Thyroid gland (tissue), 4 donors: ENCODE measurements at regions not wholly inside any gene's neighbourhood (a gene's known extent, or its start where the extent isn't known, plus 50 kb on each side); places are given as distances from the start of the nearest gene placed in this dataset.
"Not testable (repeated sequence)": the region's sequence is repeated elsewhere in the genome, so short reads cannot be mapped to it uniquely, and the experiment has no call there.

Experiments used
- POLR2A ChIP-seq, 2 donors: fragments of 450-650 bp; IDR thresholded peaks; one replicate each; pipeline ENCODE4 v1.6.1; 2017; ENCODE audit warnings: antibody characterized with exemption in 2 of 2, mild to moderate bottlenecking in 2 of 2, moderate library complexity in 1 of 2
- TF ChIP-seq, protein P1 (sequence below), 6 experiments: fragments of 200-600 bp in 3 of 6; fragments of 450-650 bp in 3 of 6; sonication (generic) in 3 of 6; IDR thresholded peaks; one replicate each; pipeline ENCODE4 v1.5.1; 2016 to 2019; ENCODE audit warnings: antibody characterized with exemption in 6 of 6, mild to moderate bottlenecking in 2 of 6, inconsistent platforms in 1 of 6, moderate library complexity in 1 of 6

DNA sequence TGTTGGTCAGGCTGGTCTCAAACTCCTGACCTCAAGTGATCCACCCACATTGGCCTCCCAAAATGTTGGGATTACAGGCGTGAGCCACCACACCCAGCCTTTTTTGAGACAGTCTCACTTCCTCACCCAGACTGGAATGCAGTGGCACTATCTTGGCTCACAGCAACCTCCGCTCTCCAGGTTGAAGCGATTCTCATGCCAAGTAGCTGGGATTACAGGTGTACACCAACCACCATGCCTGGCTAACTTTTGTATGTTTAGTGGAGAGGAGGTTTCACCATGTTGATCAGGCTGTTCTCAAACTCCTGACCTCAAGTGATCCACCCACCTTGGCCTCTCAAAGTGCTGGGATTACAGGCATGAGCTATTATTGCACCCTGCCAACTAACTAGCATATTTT, 75.4 kb downstream of the C9orf152 start:
- TF ChIP-seq, protein P1, sequence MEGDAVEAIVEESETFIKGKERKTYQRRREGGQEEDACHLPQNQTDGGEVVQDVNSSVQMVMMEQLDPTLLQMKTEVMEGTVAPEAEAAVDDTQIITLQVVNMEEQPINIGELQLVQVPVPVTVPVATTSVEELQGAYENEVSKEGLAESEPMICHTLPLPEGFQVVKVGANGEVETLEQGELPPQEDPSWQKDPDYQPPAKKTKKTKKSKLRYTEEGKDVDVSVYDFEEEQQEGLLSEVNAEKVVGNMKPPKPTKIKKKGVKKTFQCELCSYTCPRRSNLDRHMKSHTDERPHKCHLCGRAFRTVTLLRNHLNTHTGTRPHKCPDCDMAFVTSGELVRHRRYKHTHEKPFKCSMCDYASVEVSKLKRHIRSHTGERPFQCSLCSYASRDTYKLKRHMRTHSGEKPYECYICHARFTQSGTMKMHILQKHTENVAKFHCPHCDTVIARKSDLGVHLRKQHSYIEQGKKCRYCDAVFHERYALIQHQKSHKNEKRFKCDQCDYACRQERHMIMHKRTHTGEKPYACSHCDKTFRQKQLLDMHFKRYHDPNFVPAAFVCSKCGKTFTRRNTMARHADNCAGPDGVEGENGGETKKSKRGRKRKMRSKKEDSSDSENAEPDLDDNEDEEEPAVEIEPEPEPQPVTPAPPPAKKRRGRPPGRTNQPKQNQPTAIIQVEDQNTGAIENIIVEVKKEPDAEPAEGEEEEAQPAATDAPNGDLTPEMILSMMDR (IDR thresholded peaks at IDR 0.05), result not testable (repeated sequence)
- not testable (repeated sequence) for TF ChIP-seq POLR2A (IDR thresholded peaks at IDR 0.05)
